Nucleus accumbens (tissue), 56 donors: ENCODE measurements at regions not wholly inside any gene's neighbourhood (a gene's known extent, or its start where the extent isn't known, plus 50 kb on each side); places are given as distances from the start of the nearest gene placed in this dataset.

Source experiments
- DNase-seq, 56 donors: peaks; one replicate each; lab custom pipeline; 2025; lab: John Stamatoyannopoulos, UW

- DNase-seq, result no peak
Observed at GRCh38 chr10:120349069-120349468, 108.0 kb upstream of the PLPP4 start.

DNA sequence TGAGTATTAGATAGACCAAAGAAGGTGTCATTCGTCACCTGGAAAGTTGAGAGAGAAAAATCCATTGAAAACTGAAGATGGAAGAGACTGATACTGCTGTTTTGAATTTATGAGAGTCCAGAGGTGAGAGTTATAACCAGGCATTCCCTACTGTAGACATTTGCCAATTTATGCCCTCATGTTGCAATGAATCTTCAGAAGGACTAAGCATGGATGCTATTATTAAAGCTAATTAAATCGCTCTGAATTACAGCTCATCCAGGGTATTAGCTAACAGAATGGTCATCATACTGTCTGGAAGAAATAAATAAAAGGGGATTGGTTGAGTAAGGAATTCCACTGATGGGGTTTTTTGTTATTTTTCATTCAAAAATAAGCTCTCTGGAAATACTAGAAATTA is 101.6 kb upstream of the PLPP4 start:
- DNase-seq, result no peak

GRCh38 chr10:120360571-120360970 is 96.5 kb upstream of the PLPP4 start:
- DNase-seq, result no peak

DNA sequence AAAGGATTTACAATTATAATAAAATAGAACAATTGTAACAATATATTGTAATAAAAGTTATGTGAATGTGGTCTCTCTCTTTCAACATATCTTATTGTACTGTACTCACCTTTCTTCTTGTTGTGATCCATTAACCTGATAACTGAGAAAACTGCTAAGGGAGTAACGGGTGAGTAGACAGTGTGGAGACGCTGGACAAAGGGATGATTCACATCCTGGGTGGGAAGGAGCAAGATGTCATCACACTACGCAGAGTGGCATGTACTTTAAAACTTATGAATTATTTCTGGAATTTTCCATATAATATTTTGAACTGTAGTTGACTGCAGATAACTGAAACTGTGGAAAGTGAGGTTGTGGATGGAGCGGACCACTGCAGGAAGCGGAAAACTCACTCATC is 91.2 kb upstream of the PLPP4 start:
- DNase-seq, result no peak

- no peak for DNase-seq
Observed at GRCh38 chr10:120367341-120367740, 89.7 kb upstream of the PLPP4 start.

GRCh38 chr10:120368338-120368737 is 88.7 kb upstream of the PLPP4 start:
- no peak for DNase-seq

DNA sequence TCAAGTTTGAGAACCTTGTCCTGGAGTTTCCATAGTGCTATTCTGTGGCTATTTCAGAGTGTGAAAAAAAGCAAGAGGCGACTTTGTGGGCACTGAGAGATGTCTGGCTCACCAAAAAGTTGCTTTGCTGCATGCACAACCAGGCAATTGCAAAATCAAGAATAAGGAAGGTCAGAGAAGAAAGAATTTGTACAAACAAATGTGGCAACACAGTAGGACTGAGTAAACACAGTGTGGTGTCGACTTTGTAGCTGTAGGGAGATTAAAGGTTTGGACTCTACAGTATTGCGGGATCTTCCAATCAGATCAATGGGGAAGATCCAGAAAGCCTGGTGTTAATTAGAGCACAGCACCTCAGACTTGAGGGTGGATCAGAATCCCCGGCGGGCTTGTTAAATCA is 88.1 kb upstream of the PLPP4 start:
- DNase-seq, result no peak

GRCh38 chr10:120369856-120370276 is 87.2 kb upstream of the PLPP4 start:
- no peak for DNase-seq

DNA sequence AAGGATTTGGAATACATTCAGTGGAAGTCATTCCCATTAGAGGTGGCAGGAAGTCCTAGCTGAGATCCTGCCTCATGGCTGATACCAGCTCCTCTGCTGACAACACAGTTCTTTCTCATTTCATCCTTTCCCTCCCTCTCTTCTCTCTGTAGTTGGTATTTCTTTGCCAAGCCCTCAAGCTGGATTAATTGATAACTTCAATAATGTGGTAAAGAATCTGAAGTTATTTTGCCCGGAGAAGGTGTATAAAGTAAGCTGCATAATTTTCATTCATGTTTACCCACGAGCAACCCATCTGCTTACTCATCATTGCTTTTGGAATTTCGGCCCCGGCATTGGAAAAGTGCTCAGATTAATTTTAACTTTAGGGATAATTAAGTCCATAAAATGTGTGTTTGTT is 85.2 kb upstream of the PLPP4 start:
- no peak for DNase-seq

- DNase-seq, result no peak
Observed at GRCh38 chr10:120372917-120373316, 84.1 kb upstream of the PLPP4 start.

- no peak for DNase-seq
Observed at GRCh38 chr10:120375666-120376065, 81.4 kb upstream of the PLPP4 start.

DNA sequence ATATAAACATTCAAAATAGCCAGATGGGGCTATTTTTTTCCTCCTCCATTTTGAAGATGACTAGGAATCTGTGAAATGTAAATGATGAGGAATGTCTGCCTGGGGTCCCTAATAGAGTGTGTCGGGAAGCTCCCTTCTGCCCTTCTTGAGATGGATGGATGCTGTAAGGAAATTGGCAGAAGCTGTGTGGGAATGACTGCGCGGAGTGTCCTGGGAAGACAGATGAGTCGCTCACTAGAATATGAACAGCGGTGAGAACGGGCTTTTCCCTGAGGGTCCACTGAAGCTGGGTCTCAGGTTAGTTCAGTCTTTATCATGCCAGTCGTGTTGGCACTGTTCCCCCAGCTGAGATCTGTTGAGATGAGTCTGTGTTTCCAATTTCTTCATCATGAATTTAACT is 75.1 kb upstream of the PLPP4 start:
- DNase-seq, result no peak

DNA sequence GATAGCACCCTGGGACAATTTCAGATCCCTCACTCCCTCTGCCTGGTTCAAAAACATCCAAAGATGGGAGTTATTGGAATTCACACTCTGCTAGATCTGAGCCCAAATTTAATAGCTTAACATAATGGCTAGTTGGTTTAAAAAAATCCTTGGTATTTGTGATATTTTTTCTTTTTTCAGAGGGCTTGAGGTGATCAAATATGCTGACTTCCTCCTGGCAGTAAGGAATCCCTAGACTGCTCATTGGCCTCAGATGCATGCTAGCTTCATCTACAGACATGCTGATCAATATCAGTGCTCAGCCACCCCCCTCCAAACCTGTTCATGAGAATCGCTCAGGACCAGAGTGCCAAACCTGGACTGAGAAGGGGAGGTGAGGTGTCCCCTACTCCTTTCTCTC is 74.7 kb upstream of the PLPP4 start:
- no peak for DNase-seq

DNA sequence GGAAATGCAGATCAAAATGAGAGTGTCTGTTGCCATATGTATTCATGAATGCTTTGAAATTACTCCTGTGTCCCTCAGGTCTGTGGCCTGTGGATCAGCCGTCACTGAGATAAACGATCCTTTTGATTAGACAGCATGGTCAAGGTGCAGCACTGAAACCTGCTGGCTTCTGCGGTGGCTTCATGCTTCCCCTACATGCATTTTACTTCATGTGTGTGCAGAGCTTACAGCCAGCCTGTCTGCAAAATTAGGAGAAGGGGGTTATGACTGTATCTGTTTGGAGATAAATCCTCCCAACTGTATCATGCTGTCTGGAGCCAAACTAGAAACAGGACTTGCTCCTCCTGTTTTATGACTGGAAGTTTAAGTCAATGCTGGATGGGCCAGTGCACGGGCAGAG is 71.0 kb upstream of the PLPP4 start:
- no peak for DNase-seq

GRCh38 chr10:120386896-120387295 is 70.1 kb upstream of the PLPP4 start:
- DNase-seq, result no peak

DNA sequence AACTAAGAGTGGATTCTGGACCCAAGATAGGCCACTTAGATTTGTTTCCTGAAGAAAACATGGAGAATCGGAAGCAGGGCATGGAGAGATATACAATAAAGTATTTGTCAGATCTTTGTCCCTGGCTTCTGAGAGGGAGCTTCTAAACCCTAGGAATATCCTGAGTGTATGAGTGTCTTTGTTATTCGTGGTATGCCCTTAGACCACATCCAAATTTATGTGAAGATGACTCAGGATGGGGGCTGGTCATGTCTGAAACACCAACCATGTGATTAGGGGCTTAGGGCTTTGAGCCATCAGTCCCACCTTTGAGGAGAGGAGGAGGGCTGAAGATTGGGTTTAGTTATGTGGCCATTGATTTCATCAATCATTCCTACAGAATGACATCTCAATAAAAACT is 69.7 kb upstream of the PLPP4 start:
- no peak for DNase-seq

DNA sequence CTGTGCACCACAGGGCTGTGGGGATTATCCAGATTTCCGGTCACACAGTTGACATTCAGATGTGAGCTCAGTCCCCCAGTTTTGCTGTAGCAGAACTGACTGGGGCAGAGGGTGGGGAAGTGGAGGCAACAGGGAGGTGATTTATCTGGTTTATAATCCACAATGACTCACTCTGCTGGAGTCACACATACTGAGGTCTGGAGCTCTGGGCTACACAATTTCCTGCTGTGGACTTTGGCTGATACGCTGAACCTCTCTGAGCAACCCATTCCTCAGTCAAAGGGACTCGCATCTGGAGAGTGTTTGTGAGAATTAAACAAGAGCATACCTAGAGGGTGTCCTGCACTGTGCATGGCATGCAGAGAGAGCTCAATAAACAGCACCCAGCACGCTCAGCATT is 64.8 kb upstream of the PLPP4 start:
- no peak for DNase-seq

DNA sequence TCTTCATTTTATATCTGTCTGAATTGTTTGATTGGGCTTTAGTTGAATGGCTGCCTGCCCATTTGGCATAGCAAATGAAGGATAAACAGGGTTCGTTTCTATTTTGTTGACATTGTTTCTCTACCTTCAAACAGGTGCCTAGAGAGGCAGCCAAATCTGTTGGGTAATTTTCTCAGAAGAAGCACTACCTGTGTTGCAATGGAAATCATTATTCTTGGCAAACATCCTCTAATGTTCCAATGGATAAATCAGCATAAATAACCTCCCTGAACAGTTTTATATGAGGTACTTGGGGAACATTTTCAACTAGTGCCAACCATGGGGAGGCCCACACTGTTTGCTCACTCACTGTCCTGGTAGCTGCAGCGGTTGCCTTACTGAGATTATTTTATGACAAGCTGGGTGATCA is 64.4 kb upstream of the PLPP4 start:
- no peak for DNase-seq

DNA sequence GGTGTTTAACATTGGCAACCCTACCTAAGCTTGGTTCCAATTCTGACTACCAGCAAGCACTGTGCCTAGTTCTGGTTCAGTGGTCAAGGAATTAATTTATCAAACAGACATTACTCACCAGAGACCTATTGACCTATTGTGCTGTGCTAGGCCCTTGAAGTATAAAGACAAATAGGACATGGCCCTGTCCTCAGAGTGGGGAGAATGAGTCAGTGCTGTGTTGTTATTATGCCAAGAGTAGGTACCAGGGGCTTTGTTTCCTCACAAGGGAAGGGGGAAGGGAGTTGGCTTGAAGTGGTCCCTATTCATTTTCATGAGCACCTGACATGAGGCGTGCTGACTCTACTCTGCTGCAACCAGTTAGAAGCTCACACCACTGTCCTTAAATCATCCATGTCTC is 62.6 kb upstream of the PLPP4 start:
- no peak for DNase-seq

- DNase-seq, result no peak
Observed at GRCh38 chr10:120396228-120396627, 60.8 kb upstream of the PLPP4 start.

DNA sequence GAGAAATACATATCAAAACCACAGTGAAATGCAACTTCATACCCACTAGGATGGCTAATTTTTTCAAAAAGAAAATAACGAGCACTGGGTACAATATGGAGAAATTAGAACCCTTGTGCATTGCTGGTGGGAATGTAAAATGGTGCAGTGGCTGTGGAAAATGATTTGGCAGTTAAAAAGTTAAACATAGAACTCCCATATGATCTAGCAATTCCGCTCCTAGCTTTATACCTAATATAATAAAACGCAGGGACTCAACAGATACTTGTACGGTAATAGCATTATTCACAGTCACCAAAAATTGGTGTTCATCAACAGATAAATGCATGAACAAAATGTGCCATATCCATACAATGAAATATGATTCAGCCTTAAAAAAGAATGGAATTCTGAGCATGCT is 58.8 kb upstream of the PLPP4 start:
- DNase-seq, result no peak

- DNase-seq, result no peak
Observed at GRCh38 chr10:120400601-120401000, 56.4 kb upstream of the PLPP4 start.

- no peak for DNase-seq
Observed at GRCh38 chr10:120402147-120402766, 54.8 kb upstream of the PLPP4 start.
